Loucy (cell line): ENCODE measurements at regions not wholly inside any gene's neighbourhood (a gene's known extent, or its start where the extent isn't known, plus 50 kb on each side); places are given as distances from the start of the nearest gene placed in this dataset.

Experiments used
- H2AFZ ChIP-seq: fragments of 200-600 bp; sonication (generic); 2 replicates; pipeline ENCODE4 v1.6.0; 2016; ENCODE audit warnings: antibody characterized with exemption, mild to moderate bottlenecking, low read length, moderate library complexity
- H3F3A ChIP-seq: fragments of 200-600 bp; 2 replicates; pipeline ENCODE4 v1.6.0; 2016; ENCODE audit warnings: antibody characterized with exemption, low read depth, mild to moderate bottlenecking
- H3K27me3 ChIP-seq: fragments of 200-600 bp; sonication (generic); 2 replicates; pipeline ENCODE4 v1.6.1; 2014; ENCODE audit warnings: low read length, mild to moderate bottlenecking; ENCODE audit not compliant: insufficient read depth, poor library complexity, severe bottlenecking
- H3K36me3 ChIP-seq: fragments of 200-600 bp; sonication (generic); 2 replicates; pipeline ENCODE4 v1.6.1; 2016; ENCODE audit warnings: low read length; ENCODE audit not compliant: insufficient read depth
- H3K4me1 ChIP-seq: fragments of 200-600 bp; sonication (generic); 2 replicates; pipeline ENCODE4 v1.5.1; 2014; ENCODE audit warnings: low read length, mild to moderate bottlenecking; ENCODE audit not compliant: insufficient read depth, poor library complexity, severe bottlenecking
- H3K4me2 ChIP-seq: fragments of 200-600 bp; sonication (generic); 2 replicates; pipeline ENCODE4 v1.6.0; 2014; ENCODE audit warnings: antibody characterized with exemption, low read length, low read depth, mild to moderate bottlenecking; ENCODE audit not compliant: poor library complexity, severe bottlenecking
- H3K4me3 ChIP-seq: fragments of 200-600 bp; sonication (generic); 2 replicates; pipeline ENCODE4 v1.5.1; 2014; ENCODE audit warnings: low read length, mild to moderate bottlenecking, mixed read lengths; ENCODE audit not compliant: poor library complexity, severe bottlenecking
- H3K79me2 ChIP-seq: fragments of 200-600 bp; sonication (generic); 2 replicates; pipeline ENCODE4 v1.6.1; 2014; ENCODE audit warnings: low read length; ENCODE audit not compliant: insufficient read depth
- H3K9ac ChIP-seq: fragments of 200-600 bp; sonication (generic); 2 replicates; pipeline ENCODE4 v1.6.0; 2014; ENCODE audit warnings: mild to moderate bottlenecking, low read depth, low read length, moderate library complexity; ENCODE audit not compliant: poor library complexity, severe bottlenecking
- H3K9me2 ChIP-seq: fragments of 200-600 bp; sonication (generic); replicated peaks from 2 replicates; pipeline ENCODE4 v1.6.1; 2016; ENCODE audit warnings: low read depth, low read length, mixed read lengths
- H3K9me3 ChIP-seq: fragments of 200-600 bp; sonication (generic); 2 replicates; pipeline ENCODE4 v1.6.1; 2014; ENCODE audit warnings: mild to moderate bottlenecking, antibody characterized with exemption, low read length, low read depth; ENCODE audit not compliant: insufficient read depth
- H4K20me1 ChIP-seq: fragments of 200-600 bp; sonication (generic); 2 replicates; pipeline ENCODE4 v1.6.0; 2014; ENCODE audit warnings: antibody characterized with exemption, low read length, mild to moderate bottlenecking; ENCODE audit not compliant: insufficient read depth, poor library complexity, severe bottlenecking
- EZH2phosphoT487 ChIP-seq: fragments of 200-600 bp; IDR thresholded peaks from 2 replicates; pipeline ENCODE4 v1.6.1; 2018; ENCODE audit warnings: antibody characterized with exemption, mild to moderate bottlenecking, moderate library complexity, borderline replicate concordance
- TF ChIP-seq, protein P1 (sequence below): fragments of 200-600 bp; sonication (generic); conservative IDR thresholded peaks from 2 replicates; pipeline ENCODE4 v1.5.1; 2014; ENCODE audit warnings: mild to moderate bottlenecking, antibody characterized with exemption, low read length

DNA sequence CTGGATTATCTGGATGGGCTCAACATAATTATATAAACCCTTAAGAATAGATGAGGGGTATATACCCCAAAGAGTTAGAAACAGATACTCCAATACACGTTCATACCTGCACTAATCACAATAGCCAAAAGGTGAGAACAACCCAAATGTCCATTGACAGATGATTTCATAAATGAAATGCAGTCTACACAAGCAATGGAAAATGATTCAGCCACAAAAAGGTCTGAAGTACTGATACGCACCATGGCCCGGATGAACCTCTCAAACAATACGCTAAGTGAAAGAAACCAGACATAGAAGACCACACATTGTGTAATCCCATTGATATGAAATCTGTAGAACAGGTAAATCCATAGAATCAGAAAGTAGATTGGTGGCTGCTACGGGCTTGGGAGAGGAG lies 316.8 kb downstream of the LPIN1 start:
- no peak for TF ChIP-seq EZH2phosphoT487
- TF ChIP-seq, protein P1, sequence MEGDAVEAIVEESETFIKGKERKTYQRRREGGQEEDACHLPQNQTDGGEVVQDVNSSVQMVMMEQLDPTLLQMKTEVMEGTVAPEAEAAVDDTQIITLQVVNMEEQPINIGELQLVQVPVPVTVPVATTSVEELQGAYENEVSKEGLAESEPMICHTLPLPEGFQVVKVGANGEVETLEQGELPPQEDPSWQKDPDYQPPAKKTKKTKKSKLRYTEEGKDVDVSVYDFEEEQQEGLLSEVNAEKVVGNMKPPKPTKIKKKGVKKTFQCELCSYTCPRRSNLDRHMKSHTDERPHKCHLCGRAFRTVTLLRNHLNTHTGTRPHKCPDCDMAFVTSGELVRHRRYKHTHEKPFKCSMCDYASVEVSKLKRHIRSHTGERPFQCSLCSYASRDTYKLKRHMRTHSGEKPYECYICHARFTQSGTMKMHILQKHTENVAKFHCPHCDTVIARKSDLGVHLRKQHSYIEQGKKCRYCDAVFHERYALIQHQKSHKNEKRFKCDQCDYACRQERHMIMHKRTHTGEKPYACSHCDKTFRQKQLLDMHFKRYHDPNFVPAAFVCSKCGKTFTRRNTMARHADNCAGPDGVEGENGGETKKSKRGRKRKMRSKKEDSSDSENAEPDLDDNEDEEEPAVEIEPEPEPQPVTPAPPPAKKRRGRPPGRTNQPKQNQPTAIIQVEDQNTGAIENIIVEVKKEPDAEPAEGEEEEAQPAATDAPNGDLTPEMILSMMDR = no peak
- peaks cover 9% of the 10 kb centered on the region; the same call in 1 of the 2 replicates for H3K9me3 ChIP-seq
- no peaks in the 10 kb centered on the region for H3K36me3 ChIP-seq
- no peaks in the 10 kb centered on the region for H3K9me2 ChIP-seq
- no peak overlapping the region for H3K4me2 ChIP-seq
- no peak overlapping the region for H3K4me3 ChIP-seq
- H2AFZ ChIP-seq = no peak overlapping the region
- H3K4me1 ChIP-seq = peaks cover 44% of the 10 kb centered on the region
- H3F3A ChIP-seq = no peaks in the 10 kb centered on the region
- H3K9ac ChIP-seq = no peak overlapping the region
- H4K20me1 ChIP-seq = no peaks in the 10 kb centered on the region
- no peaks in the 10 kb centered on the region for H3K27me3 ChIP-seq
- H3K79me2 ChIP-seq = no peaks in the 10 kb centered on the region

DNA sequence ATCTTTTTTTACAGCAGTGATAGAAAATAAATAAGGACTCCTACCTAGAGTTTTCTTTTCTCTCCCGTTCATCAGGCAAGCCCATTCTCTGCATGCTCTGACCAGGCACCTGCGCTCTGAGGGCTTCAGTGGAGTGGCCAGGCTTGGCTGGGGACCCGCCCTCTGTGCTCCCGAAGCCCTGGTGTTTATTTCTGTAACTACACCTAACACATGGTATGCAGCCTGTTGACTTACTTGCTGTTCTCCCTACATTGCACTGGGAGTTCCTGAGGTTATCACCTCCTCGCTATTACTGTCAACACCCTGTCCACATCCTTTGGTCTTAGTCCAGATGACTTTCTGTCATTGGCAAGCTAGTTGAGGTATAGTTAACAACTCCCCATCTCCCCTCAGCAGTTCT lies 317.7 kb downstream of the LPIN1 start:
- Histone ChIP-seq H3K4me1 (peaks cover 40% of the 10 kb centered on the region), H3K36me3 (no peaks in the 10 kb centered on the region), H3K9me2 (no peaks in the 10 kb centered on the region), H2AFZ (no peak overlapping the region), H3K9me3 (peaks cover 9% of the 10 kb centered on the region; the same call in 1 of the 2 replicates), H3F3A (no peaks in the 10 kb centered on the region), H3K9ac (no peak overlapping the region), H3K79me2 (no peaks in the 10 kb centered on the region), H4K20me1 (no peaks in the 10 kb centered on the region), H3K4me3 (no peak overlapping the region), H3K4me2 (no peak overlapping the region), H3K27me3 (no peaks in the 10 kb centered on the region)
- TF ChIP-seq, protein P1 = no peak
- no peak for TF ChIP-seq EZH2phosphoT487

DNA sequence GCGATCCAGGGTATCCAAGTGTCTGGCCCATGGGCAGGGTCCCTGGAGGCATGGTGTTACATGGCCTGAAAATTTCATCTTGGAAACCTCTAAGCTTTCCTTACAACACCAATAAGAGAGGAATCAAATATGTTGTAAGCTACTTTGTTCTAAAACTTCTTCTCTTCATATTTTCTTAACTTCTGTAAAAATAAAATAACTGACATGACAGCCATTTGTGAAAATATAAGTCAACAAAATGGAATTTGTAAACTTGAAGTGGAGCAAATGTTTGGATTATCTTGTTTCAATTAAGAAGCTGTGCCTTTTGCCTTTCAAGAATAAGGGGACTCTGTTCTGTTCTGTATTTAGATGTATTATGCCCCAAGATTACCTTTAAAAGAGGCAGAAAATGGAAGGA lies 319.7 kb downstream of the LPIN1 start:
- Histone ChIP-seq H3K4me1 (peaks cover 39% of the 10 kb centered on the region), H3K4me2 (no peak overlapping the region), H3K27me3 (no peaks in the 10 kb centered on the region), H4K20me1 (no peaks in the 10 kb centered on the region), H3K9ac (no peak overlapping the region), H3K4me3 (no peak overlapping the region), H3K9me3 (peaks cover 9% of the 10 kb centered on the region; the same call in 1 of the 2 replicates), H3K36me3 (no peaks in the 10 kb centered on the region), H2AFZ (no peak overlapping the region), H3K9me2 (no peaks in the 10 kb centered on the region), H3K79me2 (no peaks in the 10 kb centered on the region), H3F3A (peaks cover 3% of the 10 kb centered on the region; the same call in 1 of the 2 replicates)
- TF ChIP-seq EZH2phosphoT487 = no peak
- TF ChIP-seq, protein P1 = no peak
